ENCODE measurements at regions not wholly inside any gene's neighbourhood (a gene's known extent, or its start where the extent isn't known, plus 50 kb on each side); places are given as distances from the start of the nearest gene placed in this dataset.
"Not testable (repeated sequence)": the region's sequence is repeated elsewhere in the genome, so short reads cannot be mapped to it uniquely, and the experiment has no call there.

DNA sequence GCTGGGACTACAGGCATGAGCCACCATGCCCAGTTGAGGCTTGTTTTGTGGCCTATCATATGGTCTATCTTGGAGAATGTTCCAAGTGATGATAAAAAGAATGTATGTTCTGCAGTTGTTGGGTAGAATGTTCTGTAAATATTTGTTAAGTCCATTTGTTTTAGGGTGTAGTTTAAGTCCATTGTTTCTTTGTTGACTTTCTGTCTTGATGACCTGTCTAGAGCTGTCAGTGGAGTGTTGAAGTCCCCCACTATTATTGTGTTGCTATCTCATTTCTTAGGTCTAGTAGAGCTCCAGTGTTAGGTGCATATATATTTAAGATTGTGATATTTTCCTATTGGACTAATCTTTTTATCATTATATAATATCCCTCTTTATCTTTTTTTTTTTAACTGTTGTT, 284.3 kb upstream of the EXOC2 start:
- TF ChIP-seq, protein P1, sequence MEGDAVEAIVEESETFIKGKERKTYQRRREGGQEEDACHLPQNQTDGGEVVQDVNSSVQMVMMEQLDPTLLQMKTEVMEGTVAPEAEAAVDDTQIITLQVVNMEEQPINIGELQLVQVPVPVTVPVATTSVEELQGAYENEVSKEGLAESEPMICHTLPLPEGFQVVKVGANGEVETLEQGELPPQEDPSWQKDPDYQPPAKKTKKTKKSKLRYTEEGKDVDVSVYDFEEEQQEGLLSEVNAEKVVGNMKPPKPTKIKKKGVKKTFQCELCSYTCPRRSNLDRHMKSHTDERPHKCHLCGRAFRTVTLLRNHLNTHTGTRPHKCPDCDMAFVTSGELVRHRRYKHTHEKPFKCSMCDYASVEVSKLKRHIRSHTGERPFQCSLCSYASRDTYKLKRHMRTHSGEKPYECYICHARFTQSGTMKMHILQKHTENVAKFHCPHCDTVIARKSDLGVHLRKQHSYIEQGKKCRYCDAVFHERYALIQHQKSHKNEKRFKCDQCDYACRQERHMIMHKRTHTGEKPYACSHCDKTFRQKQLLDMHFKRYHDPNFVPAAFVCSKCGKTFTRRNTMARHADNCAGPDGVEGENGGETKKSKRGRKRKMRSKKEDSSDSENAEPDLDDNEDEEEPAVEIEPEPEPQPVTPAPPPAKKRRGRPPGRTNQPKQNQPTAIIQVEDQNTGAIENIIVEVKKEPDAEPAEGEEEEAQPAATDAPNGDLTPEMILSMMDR (IDR thresholded peaks at IDR 0.05): not testable (repeated sequence)
- TF ChIP-seq EZH2phosphoT487 (IDR thresholded peaks at IDR 0.05): not testable (repeated sequence)
